GM12801 (cell line): ENCODE measurements at regions not wholly inside any gene's neighbourhood (a gene's known extent, or its start where the extent isn't known, plus 50 kb on each side); places are given as distances from the start of the nearest gene placed in this dataset.

Experiments used
- TF ChIP-seq, protein P1 (sequence below): IDR thresholded peaks from one replicate; pipeline ENCODE4 v1.5.1; 2011; ENCODE audit warnings: control low read depth; ENCODE audit not compliant: insufficient read length; ENCODE audit errors: extremely low read depth

DNA sequence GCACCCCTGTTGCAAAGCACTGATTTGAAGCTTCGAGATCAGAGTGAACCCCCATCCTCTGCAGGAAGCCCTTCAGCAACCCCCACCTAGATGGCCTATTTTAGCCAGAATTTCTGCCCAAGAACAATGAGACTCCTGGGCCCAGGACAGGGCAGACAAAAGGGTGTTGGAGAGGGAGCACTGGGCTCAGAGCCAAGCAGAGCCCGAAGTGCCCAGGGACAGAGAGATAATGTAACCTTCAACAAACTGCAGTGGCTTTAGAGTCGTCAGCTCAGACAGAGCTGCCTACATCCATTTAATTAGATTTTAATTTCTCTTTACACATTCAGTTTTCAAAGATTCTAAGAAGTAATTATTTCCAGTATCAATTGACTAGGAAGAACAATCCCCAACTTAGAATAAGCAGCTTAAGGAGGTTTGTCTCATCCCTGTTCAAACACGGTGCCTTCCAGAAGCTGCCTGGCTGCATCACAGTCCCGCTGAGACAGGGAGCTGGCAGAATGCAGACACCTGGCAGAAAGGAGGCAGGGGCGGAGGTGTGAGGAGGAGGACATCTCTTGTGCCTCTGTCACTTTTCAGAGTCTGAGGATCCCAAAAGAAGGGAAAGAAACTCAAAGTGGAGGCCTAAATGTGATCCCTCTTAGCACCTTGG lies 504.9 kb upstream of the CCDC196 start:
- TF ChIP-seq, protein P1, sequence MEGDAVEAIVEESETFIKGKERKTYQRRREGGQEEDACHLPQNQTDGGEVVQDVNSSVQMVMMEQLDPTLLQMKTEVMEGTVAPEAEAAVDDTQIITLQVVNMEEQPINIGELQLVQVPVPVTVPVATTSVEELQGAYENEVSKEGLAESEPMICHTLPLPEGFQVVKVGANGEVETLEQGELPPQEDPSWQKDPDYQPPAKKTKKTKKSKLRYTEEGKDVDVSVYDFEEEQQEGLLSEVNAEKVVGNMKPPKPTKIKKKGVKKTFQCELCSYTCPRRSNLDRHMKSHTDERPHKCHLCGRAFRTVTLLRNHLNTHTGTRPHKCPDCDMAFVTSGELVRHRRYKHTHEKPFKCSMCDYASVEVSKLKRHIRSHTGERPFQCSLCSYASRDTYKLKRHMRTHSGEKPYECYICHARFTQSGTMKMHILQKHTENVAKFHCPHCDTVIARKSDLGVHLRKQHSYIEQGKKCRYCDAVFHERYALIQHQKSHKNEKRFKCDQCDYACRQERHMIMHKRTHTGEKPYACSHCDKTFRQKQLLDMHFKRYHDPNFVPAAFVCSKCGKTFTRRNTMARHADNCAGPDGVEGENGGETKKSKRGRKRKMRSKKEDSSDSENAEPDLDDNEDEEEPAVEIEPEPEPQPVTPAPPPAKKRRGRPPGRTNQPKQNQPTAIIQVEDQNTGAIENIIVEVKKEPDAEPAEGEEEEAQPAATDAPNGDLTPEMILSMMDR: no peak

- TF ChIP-seq, protein P1: no peak
Observed at GRCh38 chr14:65986041-65986440, 500.1 kb upstream of the CCDC196 start.

GRCh38 chr14:65989981-65990380 lies 496.2 kb upstream of the CCDC196 start:
- TF ChIP-seq, protein P1: no peak

GRCh38 chr14:65991104-65991503 lies 495.1 kb upstream of the CCDC196 start:
- TF ChIP-seq, protein P1: no peak

- TF ChIP-seq, protein P1: no peak
Observed at GRCh38 chr14:65993103-65993502, 493.1 kb upstream of the CCDC196 start.

DNA sequence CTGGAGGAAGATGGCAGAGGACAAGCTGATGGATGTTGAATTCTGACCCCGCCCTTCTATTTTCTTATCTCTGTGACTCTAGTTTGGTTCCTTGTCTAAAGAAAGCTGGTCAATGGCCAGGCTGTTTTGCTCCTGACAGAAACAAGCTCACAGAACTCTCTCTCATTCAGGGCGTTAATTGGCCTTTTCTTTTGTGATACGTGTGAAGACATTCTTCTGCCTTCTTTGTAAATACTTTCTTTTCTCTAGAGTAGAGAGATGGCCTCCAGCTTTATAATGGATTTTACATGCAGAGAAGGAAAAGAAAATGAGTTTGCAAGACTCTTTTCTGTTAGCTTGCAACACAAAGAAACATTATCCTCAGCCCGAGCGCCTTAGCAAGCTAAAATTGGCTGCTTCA lies 492.2 kb upstream of the CCDC196 start:
- TF ChIP-seq, protein P1: no peak

DNA sequence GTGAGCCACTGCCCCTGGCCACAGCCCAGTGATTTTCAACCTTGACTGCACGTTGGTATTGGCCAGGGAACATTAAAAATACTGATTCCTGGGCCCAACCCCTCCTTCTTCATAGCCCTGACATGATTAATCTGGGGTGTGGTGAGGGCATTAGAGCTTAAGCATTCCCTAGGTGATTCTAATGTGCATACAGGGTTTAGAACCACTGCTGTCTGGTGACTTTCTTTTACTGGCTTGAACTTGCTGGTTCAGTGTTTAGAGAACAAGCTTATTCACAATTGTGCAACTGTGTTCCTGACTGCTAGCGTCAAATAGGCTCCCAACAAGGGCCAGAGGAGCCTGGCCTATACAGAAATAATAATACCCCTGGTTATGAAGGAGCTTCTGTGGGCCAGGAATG lies 488.8 kb upstream of the CCDC196 start:
- TF ChIP-seq, protein P1: no peak

- TF ChIP-seq, protein P1: no peak
Observed at GRCh38 chr14:65999865-66000264, 486.3 kb upstream of the CCDC196 start.
